GM18951 (cell line): ENCODE measurements at regions not wholly inside any gene's neighbourhood (a gene's known extent, or its start where the extent isn't known, plus 50 kb on each side); places are given as distances from the start of the nearest gene placed in this dataset.

Experiments used
- POLR2A ChIP-seq: IDR thresholded peaks from 4 replicates; pipeline ENCODE4 v1.6.1; 2011; ENCODE audit warnings: mild to moderate bottlenecking; ENCODE audit not compliant: insufficient read length, insufficient read depth; ENCODE audit errors: extremely low read depth
- in situ Hi-C: fragments of 300-500 bp; cut with MboI; formaldehyde crosslinking; loops from one replicate; pipeline ENCODE4 v1.12.0; 2022; ENCODE audit warnings: low sequenced_read_pairs, mixed read lengths, inconsistent platforms; ENCODE audit not compliant: unreplicated experiment

DNA sequence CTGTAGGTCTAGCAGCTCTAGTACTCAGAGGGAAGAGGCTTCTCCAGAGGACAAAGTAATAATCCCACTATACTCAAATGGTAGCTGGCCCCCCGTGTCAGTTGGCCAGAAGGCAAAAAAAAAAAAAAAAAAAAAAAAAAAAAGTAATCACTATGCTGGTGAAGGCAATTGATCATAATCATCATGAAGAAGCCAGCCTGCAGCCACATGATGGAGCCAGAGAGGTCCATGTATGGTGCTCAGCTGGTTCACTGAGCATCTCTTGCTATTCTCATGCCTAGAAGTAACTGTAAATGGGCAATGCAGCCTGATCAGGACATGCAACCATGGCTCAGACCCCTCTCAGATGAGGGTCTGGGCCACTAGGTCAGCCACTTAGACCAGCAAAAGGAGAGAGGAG lies 378.8 kb downstream of the MED13L start:
- in situ Hi-C loops, result no loop called here
- no peak for TF ChIP-seq POLR2A

DNA sequence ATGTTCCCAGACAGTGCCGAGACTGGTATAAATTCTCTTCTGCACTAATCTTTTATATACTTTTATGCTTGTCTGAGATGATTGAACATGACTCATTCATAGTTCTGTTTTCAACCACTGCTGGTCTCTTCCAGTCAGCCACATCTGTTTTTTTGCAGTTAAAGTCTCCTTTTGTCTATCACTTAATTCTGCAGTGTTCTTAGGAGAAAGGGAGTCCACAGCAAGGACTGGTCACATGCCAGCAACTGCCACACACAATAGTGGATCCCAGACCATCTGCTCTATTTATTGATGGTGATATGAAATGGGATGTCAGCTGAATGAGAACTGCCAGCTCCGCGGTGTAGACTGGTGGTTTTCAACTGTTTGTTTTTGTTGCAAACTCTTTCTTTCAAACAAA lies 379.8 kb downstream of the MED13L start:
- TF ChIP-seq POLR2A, result no peak

DNA sequence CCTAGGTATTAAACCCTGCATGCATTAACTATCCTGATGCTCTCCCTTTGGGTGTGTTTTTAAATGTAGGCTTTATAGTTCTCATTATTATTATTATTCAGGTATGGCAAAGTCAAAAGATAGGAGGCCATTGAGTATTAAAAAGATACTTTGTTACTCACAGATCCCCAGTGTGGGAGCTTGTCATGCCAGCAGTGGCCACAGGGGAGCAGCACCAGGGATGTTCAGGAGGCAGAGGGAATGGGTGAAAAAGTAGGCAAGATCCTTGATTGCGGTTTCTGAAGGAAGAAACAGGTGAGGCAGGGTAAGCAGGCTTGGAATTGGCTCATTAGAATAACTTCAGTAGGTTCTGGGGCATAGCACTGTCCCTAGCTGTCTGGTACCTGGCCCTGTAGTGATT lies 382.2 kb downstream of the MED13L start:
- no peak for TF ChIP-seq POLR2A
- in situ Hi-C loops, result no loop called here

More for the DNA sequence above, 379.8 kb downstream of the MED13L start:
- in situ Hi-C loops, result no loop called here

DNA sequence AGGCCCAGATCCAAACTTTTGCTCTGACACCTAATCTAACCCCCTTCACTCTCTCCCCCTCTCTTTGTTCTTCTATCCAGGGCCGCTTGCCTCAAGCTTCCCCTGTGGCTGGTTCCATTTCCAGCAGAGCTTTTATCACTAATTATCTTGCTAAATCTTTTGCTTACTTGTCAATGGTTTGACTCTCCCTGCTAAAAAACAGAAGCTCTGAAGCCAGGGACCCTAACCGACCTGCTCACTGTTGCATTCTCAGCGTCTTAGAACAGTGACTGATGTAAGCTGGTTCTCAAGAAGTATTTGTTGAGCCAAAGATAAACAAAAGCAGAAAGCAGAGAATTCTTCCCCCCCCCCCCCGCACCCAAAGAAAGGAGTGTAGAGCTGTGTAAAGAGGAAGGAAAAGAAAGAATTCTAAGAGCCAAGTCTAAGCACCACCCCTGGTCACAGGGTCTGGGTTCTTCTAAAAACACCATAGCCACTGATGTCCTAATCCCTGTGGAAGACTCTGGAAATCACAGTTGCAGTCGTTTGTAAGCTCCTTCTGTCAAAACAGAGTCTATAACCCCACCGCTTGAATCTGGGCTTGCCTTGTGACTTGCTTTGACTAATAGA lies 385.8 kb downstream of the MED13L start:
- TF ChIP-seq POLR2A, result no peak
- in situ Hi-C loops, result no loop called here

DNA sequence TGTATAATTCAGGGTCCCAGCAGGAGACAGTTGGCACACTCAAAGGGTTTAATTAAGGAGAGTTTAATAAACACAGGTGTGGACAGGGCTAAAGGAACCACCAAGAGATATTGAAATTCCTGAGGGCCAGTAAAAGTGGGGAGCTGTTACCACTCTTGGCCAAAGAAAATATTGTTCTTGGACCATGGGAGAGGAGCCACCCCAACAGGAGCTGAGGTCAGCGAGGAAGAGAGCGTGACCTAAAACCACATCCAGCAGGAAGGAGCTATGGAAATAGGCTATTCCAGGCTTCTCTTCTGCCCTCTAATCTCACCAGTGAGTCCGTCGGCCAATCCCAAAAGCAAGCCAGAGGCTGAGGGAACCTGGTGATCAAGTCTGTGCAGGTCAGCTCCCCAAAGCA lies 390.8 kb downstream of the MED13L start:
- no peak for TF ChIP-seq POLR2A
- in situ Hi-C loops, result no loop called here

DNA sequence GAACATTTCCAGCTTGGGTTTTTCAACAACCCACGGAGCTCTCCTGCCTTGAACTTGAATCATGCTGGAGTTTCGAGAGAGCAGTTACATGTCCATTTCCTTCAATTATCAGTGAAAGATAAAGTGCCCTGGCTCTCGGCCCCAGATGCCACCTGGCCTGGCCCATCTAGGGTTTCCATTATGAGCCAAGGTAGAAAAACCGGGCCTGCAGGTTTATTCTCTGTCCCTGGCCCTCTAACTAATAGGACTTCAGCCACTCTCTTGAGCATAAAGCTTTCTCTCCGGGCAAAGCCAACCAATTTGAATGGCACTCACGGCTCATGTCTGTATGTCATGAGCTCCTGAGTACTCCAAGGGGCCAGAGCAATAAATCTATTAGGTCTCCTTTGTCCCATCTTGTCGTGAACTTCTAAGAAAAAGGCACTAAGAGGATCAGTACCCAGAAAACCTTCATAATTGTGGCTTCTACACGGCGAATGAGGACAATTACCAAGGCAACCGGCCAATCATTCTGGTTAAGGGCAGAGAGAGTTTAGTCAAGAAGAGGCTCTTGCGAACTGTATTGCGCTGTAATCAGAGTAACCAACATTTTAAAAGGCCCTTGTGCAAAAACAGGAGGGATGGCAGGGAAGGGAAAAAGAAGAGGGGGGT lies 392.3 kb downstream of the MED13L start:
- TF ChIP-seq POLR2A, result no peak
- in situ Hi-C loops, result no loop called here

DNA sequence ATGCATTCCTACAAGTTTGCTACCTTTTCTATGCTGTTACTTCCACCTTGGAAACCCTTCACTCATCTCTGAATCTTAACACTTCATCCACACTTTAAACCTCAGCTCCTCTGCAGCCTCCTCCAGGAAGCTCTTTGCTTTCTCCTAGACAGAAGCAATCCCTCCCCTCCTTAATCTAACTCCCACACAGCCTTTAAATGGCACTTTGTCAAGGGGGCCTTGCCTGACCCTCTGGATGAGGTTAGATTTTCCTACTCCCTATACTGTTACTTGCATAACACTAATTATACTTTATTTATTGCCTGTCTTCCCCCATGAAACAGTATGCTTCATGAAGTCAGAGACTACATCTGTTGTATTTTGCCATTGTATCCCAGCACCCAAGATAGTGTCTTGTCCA lies 394.6 kb downstream of the MED13L start:
- TF ChIP-seq POLR2A, result no peak
- in situ Hi-C loops, result no loop called here

DNA sequence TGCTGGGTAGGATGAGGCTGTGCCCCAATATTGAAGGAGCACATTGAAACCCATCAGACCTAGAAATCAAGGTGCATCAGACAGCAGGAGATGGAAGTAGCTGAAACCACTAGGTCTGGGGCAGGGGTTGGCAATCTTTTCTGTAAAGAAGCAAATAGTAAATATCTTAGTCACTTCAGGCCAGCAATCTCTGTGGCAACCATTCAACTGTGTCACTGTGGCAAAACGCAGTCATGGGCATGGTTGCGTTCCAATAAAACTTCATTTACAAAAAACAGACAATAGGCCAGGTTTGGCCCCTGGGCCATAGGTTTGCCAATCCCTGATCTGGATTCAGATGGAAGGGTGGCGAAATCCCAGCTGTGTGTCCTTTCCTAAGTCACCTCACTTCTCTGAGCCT lies 397.3 kb downstream of the MED13L start:
- TF ChIP-seq POLR2A, result no peak
- in situ Hi-C loops, result no loop called here

DNA sequence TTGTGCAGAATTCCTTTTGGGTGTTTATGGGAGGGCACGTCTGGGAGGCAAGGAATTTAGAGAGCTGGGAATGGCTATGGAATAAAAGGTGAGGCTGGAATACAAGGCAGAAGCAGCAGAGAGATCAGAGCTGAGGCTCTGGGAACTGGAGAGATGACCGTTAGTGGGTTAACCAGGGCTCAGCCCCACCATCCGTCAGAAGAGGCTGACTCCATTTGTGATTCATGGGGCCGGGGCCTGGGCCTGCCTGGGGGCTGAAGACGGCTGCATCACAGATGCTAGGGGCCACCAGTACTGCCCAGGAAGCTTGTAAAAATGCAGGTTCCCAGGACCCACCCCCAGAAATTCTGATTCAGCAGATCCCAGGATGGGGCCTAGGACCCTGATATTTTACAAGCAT lies 398.1 kb downstream of the MED13L start:
- in situ Hi-C loops, result no loop called here
- TF ChIP-seq POLR2A, result no peak

DNA sequence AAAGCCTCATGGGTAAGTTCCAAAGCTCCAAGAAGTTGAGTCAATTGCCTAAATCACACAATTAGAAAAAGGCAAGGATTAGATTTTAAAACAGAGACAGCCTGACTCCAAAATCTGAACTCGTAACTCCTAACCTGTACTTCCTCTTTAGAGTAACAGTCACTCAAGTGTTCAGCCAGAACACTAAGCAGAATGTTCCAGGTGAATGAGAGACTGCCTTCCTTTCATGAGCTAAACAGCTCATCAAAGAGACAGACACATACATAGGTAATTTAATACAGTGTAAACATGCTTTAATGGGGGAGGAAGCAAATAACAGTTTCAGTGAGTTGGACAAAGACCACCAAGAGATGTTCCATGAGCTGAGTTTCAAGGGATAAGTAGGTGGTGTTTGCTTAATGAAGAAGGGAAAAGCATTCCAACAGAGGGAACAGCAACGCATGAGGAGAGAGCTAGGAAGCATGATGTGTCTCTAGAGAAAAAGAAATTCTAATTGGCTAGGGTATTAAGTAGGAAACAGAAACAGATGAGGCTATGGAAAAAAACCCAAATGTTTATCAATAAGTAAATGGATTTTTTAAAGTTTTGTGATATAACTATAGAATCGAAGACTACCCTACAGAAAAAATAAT lies 403.9 kb downstream of the MED13L start:
- TF ChIP-seq POLR2A, result no peak
- in situ Hi-C loops, result no loop called here

DNA sequence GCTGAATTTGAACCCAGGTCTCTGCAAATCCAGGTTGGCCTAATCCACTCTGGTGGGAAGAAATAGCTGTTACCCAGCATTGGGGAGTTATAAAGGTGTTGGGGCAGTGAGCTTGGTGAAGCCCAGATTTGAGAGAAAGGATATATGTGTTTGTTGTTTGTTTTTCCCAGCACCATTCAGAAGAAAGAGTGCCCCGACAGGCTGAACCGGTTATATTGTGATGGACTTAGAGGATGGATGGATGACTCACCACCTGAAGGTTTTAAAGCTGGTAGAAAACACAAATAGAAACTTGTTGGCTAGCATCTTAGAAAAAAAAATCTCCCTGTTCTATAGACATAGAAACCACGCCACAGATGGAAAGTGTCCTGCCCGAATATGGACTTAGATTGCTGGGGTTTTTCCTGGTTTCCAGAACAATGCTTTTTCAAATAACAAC lies 404.6 kb downstream of the MED13L start:
- no peak for TF ChIP-seq POLR2A
- in situ Hi-C loops, result no loop called here

DNA sequence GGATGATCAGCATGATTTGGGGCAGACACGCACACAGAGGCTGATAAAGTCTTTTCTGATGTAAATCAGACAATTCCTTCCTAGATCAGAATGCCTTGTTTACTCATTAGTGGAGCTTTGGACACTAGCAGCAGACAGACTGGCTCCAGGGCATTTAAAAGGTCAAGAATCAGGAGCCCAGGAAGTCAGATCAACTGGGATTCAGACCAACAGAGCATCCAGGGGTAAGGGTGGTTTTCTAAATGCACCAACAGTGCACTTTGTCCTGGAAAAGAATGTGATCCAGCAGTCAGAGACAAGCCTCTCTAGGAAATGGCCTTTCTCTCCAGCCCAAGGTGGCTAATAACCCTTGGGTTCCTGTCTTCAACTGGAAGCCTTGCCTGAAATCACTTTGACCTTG lies 405.3 kb downstream of the MED13L start:
- no peak for TF ChIP-seq POLR2A
- in situ Hi-C loops, result no loop called here

DNA sequence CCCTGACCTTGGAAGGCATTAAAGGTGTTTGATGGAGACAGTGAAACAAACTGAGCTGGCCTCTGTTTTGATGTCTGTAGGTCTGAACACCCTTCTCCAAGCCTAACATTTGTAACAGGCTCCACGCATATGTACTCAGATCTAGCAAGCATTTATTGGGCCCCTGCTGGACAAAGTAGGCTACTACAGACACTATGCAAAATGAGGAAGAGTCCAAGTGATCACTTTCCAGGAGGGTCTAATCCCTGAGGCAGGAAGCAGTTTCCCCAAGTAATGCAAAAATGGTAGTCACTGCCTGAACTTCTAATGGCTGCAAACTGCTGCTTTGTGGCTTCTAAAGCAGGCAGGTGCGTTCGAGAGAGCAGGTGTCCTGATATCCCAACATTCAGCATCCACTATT lies 405.8 kb downstream of the MED13L start:
- in situ Hi-C loops, result no loop called here
- no peak for TF ChIP-seq POLR2A

DNA sequence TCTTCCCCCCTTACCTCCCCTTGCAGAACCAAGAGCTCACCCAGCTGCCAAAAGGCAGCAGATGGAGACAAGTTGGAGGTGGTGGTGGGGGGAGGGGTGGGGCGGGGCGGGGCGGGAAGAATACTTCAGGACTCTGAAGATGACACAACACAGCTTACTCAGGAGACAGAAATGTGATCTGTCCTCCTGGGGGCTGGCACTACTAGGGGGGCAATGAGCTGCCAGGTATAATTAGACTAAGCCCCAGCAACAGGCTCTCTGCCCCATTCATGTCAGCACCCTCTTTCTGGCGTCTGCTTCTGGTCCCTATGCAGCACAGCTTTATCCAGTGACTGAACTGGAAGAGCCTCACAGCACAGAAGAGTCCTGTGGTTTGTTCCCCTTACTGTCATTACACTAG lies 407.0 kb downstream of the MED13L start:
- TF ChIP-seq POLR2A, result no peak
- in situ Hi-C loops, result no loop called here
